GM12864 (cell line): ENCODE measurements at regions not wholly inside any gene's neighbourhood (a gene's known extent, or its start where the extent isn't known, plus 50 kb on each side); places are given as distances from the start of the nearest gene placed in this dataset.

Experiments
- DNase-seq: peaks from one replicate; pipeline ENCODE4 v3.0.0-alpha.2; 2011; ENCODE audit warnings: low read depth
- H3K4me3 ChIP-seq: 2 replicates; pipeline ENCODE4 v1.5.1; 2011; ENCODE audit warnings: mild to moderate bottlenecking, low read depth, low read length, control low read depth
- CTCF ChIP-seq: IDR thresholded peaks from 2 replicates; pipeline ENCODE4 v1.5.1; 2011; ENCODE audit warnings: low read depth, mild to moderate bottlenecking, moderate library complexity, low read length, control low read depth, inconsistent platforms; ENCODE audit errors: missing control alignments

GRCh38 chr20:53742685-53743081 is 149.0 kb upstream of the ZNF217 start:
- no peak for DNase-seq

DNA sequence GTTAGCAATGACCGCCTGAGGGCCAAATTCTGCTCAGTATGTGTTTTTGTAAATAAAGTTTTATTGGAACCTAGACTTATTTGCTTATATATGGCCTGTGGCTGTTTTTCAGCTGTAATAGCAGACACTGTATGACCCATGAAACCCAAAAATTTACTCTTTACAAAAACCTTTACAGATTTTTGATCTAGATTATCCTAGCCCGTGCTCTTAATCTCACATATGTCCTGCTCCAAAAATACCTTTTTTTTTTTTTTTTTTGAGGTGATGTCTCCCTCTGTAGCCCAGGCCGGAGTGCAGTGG is 148.0 kb upstream of the ZNF217 start:
- no peak for DNase-seq
- no peak overlapping the region for H3K4me3 ChIP-seq
- no peak for TF ChIP-seq CTCF

More at GRCh38 chr20:53742685-53743081, 149.0 kb upstream of the ZNF217 start:
- TF ChIP-seq CTCF = no peak
- H3K4me3 ChIP-seq = no peak overlapping the region

- DNase-seq = no peak
- TF ChIP-seq CTCF = no peak
- peak overlapping the region; percentile 45 for H3K4me3 ChIP-seq
Observed at GRCh38 chr20:53739799-53740785, 146.5 kb upstream of the ZNF217 start.

- TF ChIP-seq CTCF = no peak
- no peak for DNase-seq
- peak overlapping the region; percentile 7; the same call in 1 of the 2 replicates for H3K4me3 ChIP-seq
Observed at GRCh38 chr20:53738945-53739798, 145.5 kb upstream of the ZNF217 start.

DNA sequence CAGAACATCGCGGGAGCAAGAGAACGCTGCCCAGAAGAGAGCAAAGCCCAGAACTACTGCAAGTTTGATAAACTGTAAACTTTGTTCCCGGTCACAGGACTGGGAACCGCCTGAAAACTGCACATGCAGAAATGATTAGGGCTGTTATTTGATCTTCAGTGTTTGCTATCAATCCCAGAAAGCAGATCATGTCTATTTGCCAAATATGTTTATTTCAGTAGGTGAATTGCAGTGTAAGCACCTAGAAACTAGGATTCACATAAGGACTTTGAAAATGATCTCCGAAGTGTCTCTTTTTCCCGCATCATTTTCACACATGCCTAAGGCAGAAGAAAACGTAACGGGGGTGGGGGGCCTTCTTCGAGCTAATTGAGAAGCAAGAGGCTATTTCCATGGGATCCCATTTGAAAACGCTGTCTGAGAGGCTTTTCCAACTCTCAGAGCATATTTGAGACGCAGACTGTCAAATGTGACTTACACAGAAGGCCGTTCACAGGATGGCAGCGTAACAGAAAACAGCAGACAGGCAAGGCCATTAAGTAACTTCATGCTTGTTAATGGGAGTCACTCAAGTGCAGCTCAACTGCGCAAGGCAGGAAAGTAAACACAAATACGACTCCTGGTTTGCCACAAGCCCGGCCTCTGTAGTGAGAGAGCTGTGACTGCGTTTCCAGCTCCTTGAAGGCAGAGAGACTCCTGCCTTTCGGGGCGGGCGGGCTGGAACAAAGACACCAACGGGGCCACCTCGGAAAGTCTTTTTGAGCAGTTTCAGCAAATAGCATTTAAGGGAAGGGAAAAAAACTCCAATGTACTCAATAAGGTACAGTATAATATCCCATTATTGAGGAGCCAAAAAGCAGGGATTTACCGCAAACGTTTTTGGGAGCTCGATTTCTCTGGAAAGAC is 144.7 kb upstream of the ZNF217 start:
- DNase-seq = peak; percentile 70
- peak overlapping the region; percentile 1; the same call in 1 of the 2 replicates for H3K4me3 ChIP-seq
- TF ChIP-seq CTCF = no peak

- H3K4me3 ChIP-seq = no peak overlapping the region; the same call in 1 of the 2 replicates
- no peak for TF ChIP-seq CTCF
- DNase-seq = no peak
Observed at GRCh38 chr20:53737396-53738038, 143.9 kb upstream of the ZNF217 start.
